ENCODE measurements at regions not wholly inside any gene's neighbourhood (a gene's known extent, or its start where the extent isn't known, plus 50 kb on each side); places are given as distances from the start of the nearest gene placed in this dataset.

- TF ChIP-seq POLR2A (IDR thresholded peaks at IDR 0.05) (no peak), CTCF (IDR thresholded peaks at IDR 0.05) (no peak), POLR2AphosphoS5 (IDR thresholded peaks at IDR 0.05; ENCODE audit: insufficient read depth in 1 of 2, low read depth in 1 of 2) (no peak)
- H3K27ac ChIP-seq = peak overlapping the region; percentile 82
- peaks cover 43% of the 10 kb centered on the region for H3K4me1 ChIP-seq
- no peaks in the 10 kb centered on the region for H3K9me3 ChIP-seq
- no peaks in the 10 kb centered on the region for H3K36me3 ChIP-seq
- H3K4me3 ChIP-seq = no peak overlapping the region
- DNase-seq (ENCODE audit: extremely low spot score in 2 of 2) = no peak
- no peaks in the 10 kb centered on the region for H3K27me3 ChIP-seq
- intact Hi-C loops (cut with DNase I) = loop anchor here (10.0 kb wide), 1 partner anchor 68 kb away; the partner anchor contains the start of gene UBL3
Observed at GRCh38 chr13:29922281-29922821, 71.9 kb upstream of the UBL3 start.

- TF ChIP-seq POLR2A (IDR thresholded peaks at IDR 0.05) (no peak), CTCF (IDR thresholded peaks at IDR 0.05) (no peak), POLR2AphosphoS5 (IDR thresholded peaks at IDR 0.05; ENCODE audit: insufficient read depth in 1 of 2, low read depth in 1 of 2) (no peak)
- DNase-seq (ENCODE audit: extremely low spot score in 2 of 2) = no peak
- no peak overlapping the region for H3K27ac ChIP-seq
- H3K27me3 ChIP-seq = no peaks in the 10 kb centered on the region
- peaks cover 41% of the 10 kb centered on the region for H3K4me1 ChIP-seq
- intact Hi-C loops (cut with DNase I) = loop anchor here (10.0 kb wide), 1 partner anchor 67 kb away; the partner anchor contains the start of gene UBL3
- H3K36me3 ChIP-seq = no peaks in the 10 kb centered on the region
- no peak overlapping the region for H3K4me3 ChIP-seq
- H3K9me3 ChIP-seq = no peaks in the 10 kb centered on the region
Observed at GRCh38 chr13:29921542-29921941, 71.1 kb upstream of the UBL3 start.

- Histone ChIP-seq H3K9me3 (no peaks in the 10 kb centered on the region), H3K36me3 (no peaks in the 10 kb centered on the region), H3K27ac (no peak overlapping the region), H3K4me1 (peaks cover 27% of the 10 kb centered on the region), H3K27me3 (no peaks in the 10 kb centered on the region), H3K4me3 (no peak overlapping the region)
- peak in 1 of 2 donors; percentile 2 for DNase-seq (ENCODE audit: extremely low spot score in 2 of 2)
- no peak for TF ChIP-seq CTCF (IDR thresholded peaks at IDR 0.05)
- no peak for TF ChIP-seq POLR2AphosphoS5 (IDR thresholded peaks at IDR 0.05; ENCODE audit: insufficient read depth in 1 of 2, low read depth in 1 of 2)
- intact Hi-C loops (cut with DNase I) = loop anchor here (10.0 kb wide), 1 partner anchor 65 kb away; the partner anchor contains the start of gene UBL3
Observed at GRCh38 chr13:29920025-29920643, 69.7 kb upstream of the UBL3 start.

- H3K4me3 ChIP-seq = no peak overlapping the region
- no peak overlapping the region for H3K27ac ChIP-seq
- H3K4me1 ChIP-seq = peaks cover 14% of the 10 kb centered on the region
- H3K9me3 ChIP-seq = no peaks in the 10 kb centered on the region
- TF ChIP-seq CTCF (IDR thresholded peaks at IDR 0.05) (no peak), POLR2A (IDR thresholded peaks at IDR 0.05) (no peak), POLR2AphosphoS5 (IDR thresholded peaks at IDR 0.05; ENCODE audit: insufficient read depth in 1 of 2, low read depth in 1 of 2) (peak in 1 of 2 donors; percentile 67)
- no peaks in the 10 kb centered on the region for H3K36me3 ChIP-seq
- intact Hi-C loops (cut with DNase I) = no loop called here
- DNase-seq (ENCODE audit: extremely low spot score in 2 of 2) = peak in 1 of 2 donors; percentile 49
- H3K27me3 ChIP-seq = no peaks in the 10 kb centered on the region
Observed at GRCh38 chr13:29918845-29919244, 68.4 kb upstream of the UBL3 start.

GRCh38 chr13:29917650-29918049 lies 67.2 kb upstream of the UBL3 start:
- no peak overlapping the region for H3K4me3 ChIP-seq
- peak in 1 of 2 donors; percentile 25 for DNase-seq (ENCODE audit: extremely low spot score in 2 of 2)
- H3K36me3 ChIP-seq = no peaks in the 10 kb centered on the region
- H3K27ac ChIP-seq = no peak overlapping the region
- TF ChIP-seq POLR2AphosphoS5 (IDR thresholded peaks at IDR 0.05; ENCODE audit: insufficient read depth in 1 of 2, low read depth in 1 of 2) (no peak), POLR2A (IDR thresholded peaks at IDR 0.05) (no peak), CTCF (IDR thresholded peaks at IDR 0.05) (no peak)
- intact Hi-C loops (cut with DNase I) = no loop called here
- H3K27me3 ChIP-seq = no peaks in the 10 kb centered on the region
- peaks cover 2% of the 10 kb centered on the region for H3K4me1 ChIP-seq
- H3K9me3 ChIP-seq = no peaks in the 10 kb centered on the region
